GM18507 (cell line): ENCODE measurements at regions not wholly inside any gene's neighbourhood (a gene's known extent, or its start where the extent isn't known, plus 50 kb on each side); places are given as distances from the start of the nearest gene placed in this dataset.

Experiments used
- DNase-seq: peaks from one replicate; pipeline ENCODE4 v3.0.0; 2011; ENCODE audit warnings: low read depth; ENCODE audit not compliant: insufficient read length; ENCODE audit errors: extremely low spot score
- FAIRE-seq: peaks from 2 replicates; lab custom pipeline; 2011; peaks lifted over from hg19 to GRCh38; lab: Jason Lieb, UNC

DNA sequence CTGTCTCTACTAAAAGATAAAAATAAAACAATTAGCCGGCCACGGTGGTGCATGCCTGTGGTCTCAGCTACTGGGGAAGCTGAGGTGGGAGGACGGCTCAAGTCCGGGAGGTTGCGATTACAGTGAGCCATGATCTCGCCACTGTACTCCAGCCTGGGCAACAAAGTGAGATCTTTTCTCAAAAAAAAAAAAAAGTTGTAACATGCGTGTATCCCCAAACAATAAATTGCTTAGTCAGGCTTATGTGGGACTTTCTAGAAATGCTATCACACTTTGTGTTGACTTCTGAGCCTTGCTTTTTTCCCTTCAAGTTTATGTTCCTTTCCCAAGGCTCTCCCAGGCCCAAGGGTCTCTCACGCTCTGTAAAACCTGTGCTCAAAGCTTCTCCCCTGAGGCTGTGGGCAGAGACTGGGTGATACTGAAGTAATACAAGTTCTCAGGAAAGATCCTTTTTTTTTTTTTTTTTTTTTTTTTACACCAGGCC, 88.0 kb upstream of the TNS3 start:
- no peak for DNase-seq
- FAIRE-seq, result no peak

- DNase-seq, result peak; percentile 64
- peak; percentile 91 for FAIRE-seq
Measured at GRCh38 chr7:47669178-47669891, 87.4 kb upstream of the TNS3 start.

DNA sequence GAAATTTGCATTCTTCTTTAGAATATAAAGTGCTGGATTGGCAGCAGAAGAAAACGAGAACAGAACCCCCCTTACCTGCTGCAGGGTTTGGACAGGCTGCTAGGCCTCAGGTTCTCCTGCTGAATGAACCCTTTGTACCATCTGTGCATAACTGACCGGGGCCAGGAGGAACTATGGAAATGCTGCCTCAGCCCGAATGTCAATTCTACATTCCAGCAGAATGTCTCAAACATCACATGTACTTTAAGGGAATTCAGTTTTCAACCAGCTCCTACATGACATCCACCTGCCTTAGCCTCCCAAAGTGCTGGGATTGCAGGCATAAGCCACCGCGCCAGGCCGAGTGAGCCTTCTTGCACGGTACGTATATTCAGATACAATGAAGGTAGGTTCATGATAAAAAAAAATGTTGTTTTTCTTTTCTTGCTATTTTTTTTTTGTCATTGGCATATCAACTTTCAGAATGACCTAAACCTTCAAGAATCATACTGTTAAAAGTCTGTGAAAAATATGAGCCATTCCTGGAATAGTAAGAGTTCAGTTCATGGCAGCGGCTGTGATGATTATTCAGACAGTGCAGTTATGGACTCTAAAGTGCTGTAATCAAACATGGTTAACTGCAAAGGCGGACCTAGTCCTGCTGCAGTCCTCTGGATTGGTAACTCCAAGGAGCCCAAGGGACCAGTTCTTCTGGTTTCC, 84.4 kb upstream of the TNS3 start:
- FAIRE-seq, result no peak
- no peak for DNase-seq

GRCh38 chr7:47664650-47665195, 82.8 kb upstream of the TNS3 start:
- no peak for DNase-seq
- no peak for FAIRE-seq

- no peak for FAIRE-seq
- no peak for DNase-seq
Measured at GRCh38 chr7:47663851-47664250, 81.9 kb upstream of the TNS3 start.

DNA sequence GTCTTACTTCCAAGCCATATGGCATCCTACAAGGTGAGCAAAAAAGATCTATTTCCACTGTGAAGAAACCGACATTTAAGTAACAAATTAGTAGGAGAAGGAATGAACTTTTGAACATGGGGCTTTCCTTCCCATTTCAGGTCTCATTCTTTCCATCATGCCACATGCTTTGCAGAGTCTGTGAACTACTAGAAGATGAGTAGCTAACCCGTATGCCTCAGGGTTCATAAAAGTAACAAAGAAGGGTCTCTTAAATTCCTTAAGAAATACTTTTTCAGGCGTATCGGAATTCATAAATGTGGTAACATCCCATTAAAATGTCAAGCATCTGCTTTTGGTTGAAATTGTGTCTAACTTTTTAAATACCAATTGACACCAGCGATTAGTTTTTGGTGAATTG, 81.3 kb upstream of the TNS3 start:
- FAIRE-seq (no peak), DNase-seq (no peak)

- DNase-seq (no peak), FAIRE-seq (peak; percentile 24)
Measured at GRCh38 chr7:47661051-47661714, 79.3 kb upstream of the TNS3 start.

DNA sequence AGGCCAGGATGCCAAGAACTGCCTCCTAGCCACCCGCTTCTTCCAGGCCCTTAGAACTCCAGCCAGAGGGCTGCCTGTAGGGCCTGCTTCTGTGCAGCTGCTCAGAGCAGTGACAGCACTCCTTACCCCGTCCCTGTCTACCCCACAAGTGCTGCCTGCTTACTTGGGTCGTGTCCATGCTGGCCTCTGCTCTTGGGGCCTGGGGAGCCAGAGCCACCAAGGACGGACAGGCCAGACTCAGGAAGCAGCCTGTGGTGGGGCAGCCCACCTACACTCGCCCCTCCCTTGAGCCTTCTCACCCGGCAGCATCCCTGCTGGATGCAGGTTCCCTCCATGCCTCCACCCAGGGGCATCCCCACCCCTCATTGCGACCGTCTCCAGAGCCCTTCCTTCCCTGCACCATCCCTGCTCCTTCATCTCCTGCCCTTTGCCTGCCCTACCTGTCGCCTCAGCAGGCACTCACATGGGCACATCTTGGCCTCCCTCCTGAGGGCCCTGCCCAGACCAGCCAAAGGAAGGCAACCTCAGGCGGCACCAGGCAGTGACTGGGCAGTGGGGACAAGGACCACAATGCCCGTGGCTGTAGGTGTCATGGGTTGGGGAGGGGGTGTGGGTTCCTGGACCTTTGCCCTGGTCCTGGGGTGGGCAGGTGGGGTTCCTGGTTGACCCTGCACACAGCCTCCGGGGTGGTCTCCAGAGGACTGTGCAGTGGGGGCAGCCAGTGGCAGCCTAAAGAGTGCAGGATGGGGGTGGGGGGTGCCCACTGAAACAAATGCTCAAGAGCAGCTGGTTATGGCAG, 78.0 kb upstream of the TNS3 start:
- DNase-seq (no peak), FAIRE-seq (no peak)

DNA sequence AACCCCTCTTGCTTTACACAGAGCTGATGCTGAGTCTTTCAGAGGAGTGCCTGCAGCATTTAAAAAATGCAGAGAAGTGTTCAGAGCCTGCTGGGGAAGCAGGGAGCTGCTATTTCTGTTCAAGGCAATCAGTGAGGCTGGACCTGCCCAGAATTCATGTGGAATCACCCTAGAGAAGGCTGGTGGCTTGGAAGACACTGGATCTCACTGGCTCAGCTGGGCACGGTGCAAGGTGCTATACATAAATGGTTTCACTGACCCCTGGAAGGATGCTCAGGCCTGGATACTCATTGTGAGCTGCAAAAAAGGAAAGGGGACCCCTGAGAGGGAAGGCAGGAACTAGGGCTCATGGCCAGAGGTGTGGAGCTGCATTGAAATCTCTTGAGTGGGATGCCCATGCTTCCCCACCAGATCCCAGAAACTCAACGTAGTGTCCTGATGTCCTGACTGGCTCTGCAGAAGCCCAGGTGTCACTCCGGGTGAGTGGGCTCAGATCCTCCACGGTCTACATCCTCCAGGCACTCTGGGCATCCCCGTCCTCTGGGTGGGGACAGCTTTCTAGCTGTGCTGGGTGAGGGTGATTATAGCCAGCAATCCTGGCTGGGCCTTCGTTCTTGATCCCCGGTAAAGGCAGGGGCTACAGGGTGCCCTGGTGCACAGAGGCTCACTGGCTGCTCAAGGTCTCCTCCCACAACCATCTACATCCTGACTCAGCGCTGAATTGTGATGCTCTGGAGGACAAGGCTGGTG, 77.2 kb upstream of the TNS3 start:
- DNase-seq, result no peak
- no peak for FAIRE-seq

- FAIRE-seq, result no peak
- no peak for DNase-seq
Measured at GRCh38 chr7:47657126-47657525, 75.2 kb upstream of the TNS3 start.

GRCh38 chr7:47654672-47655298, 72.9 kb upstream of the TNS3 start:
- no peak for DNase-seq
- FAIRE-seq, result no peak

DNA sequence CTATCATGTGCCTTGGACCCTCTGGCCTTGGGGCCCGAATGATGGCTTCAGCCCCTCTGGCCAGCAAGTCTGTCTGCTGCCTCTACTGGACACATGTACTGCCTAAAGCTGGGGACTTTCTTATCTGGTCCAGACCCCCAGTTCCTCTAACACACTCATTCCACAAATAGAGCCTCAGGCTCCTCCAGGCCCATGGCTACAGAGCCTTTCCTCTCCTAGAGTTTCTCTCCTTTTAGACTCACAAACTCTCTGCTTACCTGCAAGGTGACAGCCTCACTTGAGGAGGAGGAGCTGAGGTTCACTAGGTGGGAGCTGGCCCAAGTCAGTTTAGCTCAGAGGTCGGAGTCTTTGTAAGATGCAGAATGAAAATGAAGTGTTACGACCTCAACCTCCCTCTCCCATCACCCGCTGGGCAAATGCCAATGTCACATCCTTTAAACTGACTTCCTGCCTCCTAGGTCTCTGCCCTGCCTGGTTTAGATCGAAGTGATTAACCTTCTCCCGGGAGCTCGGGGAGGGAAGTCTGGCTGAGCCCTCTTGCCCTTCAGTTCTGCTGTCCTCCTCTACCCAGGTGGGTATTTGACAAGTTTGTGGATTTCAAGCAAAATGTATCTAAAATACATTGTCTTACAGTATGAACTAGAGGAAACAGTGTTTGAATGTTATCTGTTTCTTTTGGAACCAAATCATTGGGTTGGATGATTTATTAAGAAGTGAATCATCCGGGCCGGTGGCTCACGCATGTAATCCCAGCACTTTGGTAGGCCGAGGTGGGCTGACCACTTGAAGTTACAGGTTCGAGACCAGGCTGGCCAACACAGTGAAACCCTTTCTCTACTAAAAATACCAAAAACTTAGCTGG, 71.9 kb upstream of the TNS3 start:
- FAIRE-seq, result no peak
- no peak for DNase-seq

- FAIRE-seq, result no peak
- DNase-seq, result no peak
Measured at GRCh38 chr7:47652591-47652990, 70.7 kb upstream of the TNS3 start.

- no peak for DNase-seq
Measured at GRCh38 chr7:47651355-47652317, 69.7 kb upstream of the TNS3 start.

GRCh38 chr7:47649919-47650318, 68.0 kb upstream of the TNS3 start:
- FAIRE-seq (no peak), DNase-seq (no peak)

More at GRCh38 chr7:47651355-47652317, 69.7 kb upstream of the TNS3 start:
- no peak for FAIRE-seq

- FAIRE-seq (no peak), DNase-seq (no peak)
Measured at GRCh38 chr7:47648275-47648925, 66.5 kb upstream of the TNS3 start.
